ENCODE measurements at regions not wholly inside any gene's neighbourhood (a gene's known extent, or its start where the extent isn't known, plus 50 kb on each side); places are given as distances from the start of the nearest gene placed in this dataset.

DNA sequence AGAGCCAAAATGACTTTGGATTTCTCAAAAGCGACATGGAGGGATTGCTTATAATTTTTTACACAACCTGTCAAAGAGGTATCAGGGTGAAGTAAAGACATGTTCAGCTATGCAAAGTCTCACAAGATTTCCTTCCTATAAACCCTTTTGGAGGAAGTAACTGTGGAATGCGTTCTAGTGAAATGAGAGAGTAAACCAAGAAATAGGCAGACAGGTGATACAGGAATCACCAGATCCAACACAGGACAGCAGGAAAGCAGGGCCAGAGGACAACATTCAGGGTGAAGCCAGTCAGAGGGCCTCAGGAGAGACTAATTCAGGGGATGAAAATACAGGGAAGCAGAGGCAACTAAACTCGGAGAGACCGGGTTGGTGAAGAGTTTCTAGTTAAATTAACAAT lies 90.4 kb upstream of the MTNR1B start:
- H3K79me1 ChIP-seq (ENCODE audit: insufficient read depth, low read depth, low read length, poor library complexity, severe bottlenecking) = no peaks in the 10 kb centered on the region
- no peak overlapping the region for H3K9ac ChIP-seq (ENCODE audit: extremely low read depth, insufficient read length, low read length)
- H2BK20ac ChIP-seq (ENCODE audit: low read depth, low read length, poor library complexity, severe bottlenecking) = no peak overlapping the region
- Mint-ChIP-seq H3K36me3 (ENCODE audit: insufficient read depth in 1 of 3, low read depth in 3 of 3) (peaks cover 3 to 15% (median 9%) of the 10 kb centered on the region in 3 experiments; a peak in 5 of 7 replicates), H3K9me3 (no peaks in the 10 kb centered on the region), H3K4me3 (no peak overlapping the region), H3K27me3 (ENCODE audit: low read depth) (no peaks in the 10 kb centered on the region), H3K27ac (0 out of 7 replicates have a peak overlapping the region, but pooled peaks of 1 of the 3 experiments have one; percentile 21), H3K4me1 (peaks cover 0 to 2% of the 10 kb centered on the region in 2 experiments; a peak in 2 of 4 replicates)
- no peak overlapping the region for H4K5ac ChIP-seq (ENCODE audit: insufficient read length, low read depth, low read length)
- H3K56ac ChIP-seq (ENCODE audit: insufficient read length, low read depth, low read length) = no peak overlapping the region
- H3K79me2 ChIP-seq (ENCODE audit: insufficient read depth, low read length) = no peaks in the 10 kb centered on the region
- H3K4me2 ChIP-seq (ENCODE audit: insufficient read depth, insufficient read length, low read length) = no peak overlapping the region
- TF ChIP-seq, protein P1, sequence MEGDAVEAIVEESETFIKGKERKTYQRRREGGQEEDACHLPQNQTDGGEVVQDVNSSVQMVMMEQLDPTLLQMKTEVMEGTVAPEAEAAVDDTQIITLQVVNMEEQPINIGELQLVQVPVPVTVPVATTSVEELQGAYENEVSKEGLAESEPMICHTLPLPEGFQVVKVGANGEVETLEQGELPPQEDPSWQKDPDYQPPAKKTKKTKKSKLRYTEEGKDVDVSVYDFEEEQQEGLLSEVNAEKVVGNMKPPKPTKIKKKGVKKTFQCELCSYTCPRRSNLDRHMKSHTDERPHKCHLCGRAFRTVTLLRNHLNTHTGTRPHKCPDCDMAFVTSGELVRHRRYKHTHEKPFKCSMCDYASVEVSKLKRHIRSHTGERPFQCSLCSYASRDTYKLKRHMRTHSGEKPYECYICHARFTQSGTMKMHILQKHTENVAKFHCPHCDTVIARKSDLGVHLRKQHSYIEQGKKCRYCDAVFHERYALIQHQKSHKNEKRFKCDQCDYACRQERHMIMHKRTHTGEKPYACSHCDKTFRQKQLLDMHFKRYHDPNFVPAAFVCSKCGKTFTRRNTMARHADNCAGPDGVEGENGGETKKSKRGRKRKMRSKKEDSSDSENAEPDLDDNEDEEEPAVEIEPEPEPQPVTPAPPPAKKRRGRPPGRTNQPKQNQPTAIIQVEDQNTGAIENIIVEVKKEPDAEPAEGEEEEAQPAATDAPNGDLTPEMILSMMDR (conservative IDR thresholded peaks at IDR 0.05) = no peak
- no CpG with 5 or more reads among the region's 4 CpGs for WGBS (ENCODE audit: extremely low coverage, insufficient read length, low lambda C conversion rate)
- H3K4ac ChIP-seq (ENCODE audit: low read depth, low read length) = no peak overlapping the region
- no peaks in the 10 kb centered on the region for H3K23me2 ChIP-seq (ENCODE audit: insufficient read length, low read depth, low read length, poor library complexity, severe bottlenecking)
- no peaks in the 10 kb centered on the region for H4K20me1 ChIP-seq (ENCODE audit: control insufficient read depth, insufficient read depth, insufficient read length)
- DNase-seq = no peak
- no peaks in the 10 kb centered on the region for H3K9me3 ChIP-seq (ENCODE audit: control insufficient read depth, low read depth, low read length)
- no peaks in the 10 kb centered on the region for H3K27me3 ChIP-seq (ENCODE audit: insufficient read depth, low read length)
- no peak overlapping the region for H3K27ac ChIP-seq (ENCODE audit: insufficient read length, low read depth, low read length)
- no peak overlapping the region for H3T11ph ChIP-seq (ENCODE audit: low read length)
- no peak overlapping the region for H2BK120ac ChIP-seq (ENCODE audit: low read depth, low read length, poor library complexity, severe bottlenecking)
- H4K8ac ChIP-seq (replicated peaks; ENCODE audit: insufficient read length, low read depth, low read length) = no peak overlapping the region
- H3K4me1 ChIP-seq (ENCODE audit: insufficient read depth, low read length) = 0 out of 2 replicates have a peak, but pooled peaks cover 3% of the 10 kb centered on the region
- no peak overlapping the region for H2BK12ac ChIP-seq (ENCODE audit: insufficient read length, low read depth, low read length)
- no peak overlapping the region for H3K18ac ChIP-seq (ENCODE audit: insufficient read length, low read depth, low read length)
- H2BK15ac ChIP-seq (ENCODE audit: low read depth, low read length) = no peak overlapping the region
- H3K14ac ChIP-seq (ENCODE audit: insufficient read depth, low read length) = no peak overlapping the region
- no peak overlapping the region for H2AK5ac ChIP-seq (ENCODE audit: insufficient read length, low read length)
- no peak overlapping the region for H4K91ac ChIP-seq (ENCODE audit: insufficient read length, low read depth, low read length)
- H2AFZ ChIP-seq (ENCODE audit: low read length) = no peak overlapping the region
- no peak overlapping the region for H3K23ac ChIP-seq (ENCODE audit: insufficient read length, low read depth, low read length)
- no peak overlapping the region for H2BK5ac ChIP-seq (ENCODE audit: insufficient read length, low read length)
